ENCODE measurements at regions not wholly inside any gene's neighbourhood (a gene's known extent, or its start where the extent isn't known, plus 50 kb on each side); places are given as distances from the start of the nearest gene placed in this dataset.

GRCh38 chr11:106422583-106422982 is 345.1 kb downstream of the AASDHPPT start:
- DNase-seq (ENCODE audit: low read depth, low spot score) = no peak
- TF ChIP-seq MAX (IDR thresholded peaks at IDR 0.05; ENCODE audit: insufficient read depth, insufficient read length) = no peak
- H3K4me1 ChIP-seq (ENCODE audit: control insufficient read depth, extremely low read depth, insufficient read depth, low read length) = no peaks in the 10 kb centered on the region
- no peak overlapping the region for H2AFZ ChIP-seq (ENCODE audit: low read depth, low read length)
- no peaks in the 10 kb centered on the region for H3K27me3 ChIP-seq (ENCODE audit: control insufficient read depth in 2 of 2, insufficient read depth in 2 of 2, low read length in 2 of 2)
- no peaks in the 10 kb centered on the region for H4K20me1 ChIP-seq (replicated peaks; ENCODE audit: control insufficient read depth, extremely low read depth, insufficient read depth, low read length)
- no peaks in the 10 kb centered on the region for H3K79me2 ChIP-seq (ENCODE audit: control insufficient read depth, insufficient read depth, low read length)
- dilution Hi-C loops (cut with MboI; ENCODE audit: extremely low pct_ligation_motif_present, low sequenced_read_pairs) (no loop called here), intact Hi-C loops (cut with micrococcal nuclease) (no loop called here)
- H3K9me3 ChIP-seq (replicated peaks; ENCODE audit: control insufficient read depth, insufficient read depth, low read length) = no peaks in the 10 kb centered on the region
- no peak for FAIRE-seq
- no peak overlapping the region for H3K27ac ChIP-seq (ENCODE audit: insufficient read depth, low read depth, low read length)
- CTCF ChIA-PET = no interaction called here
- no TSS peak for BruUV-seq (replicated peaks)
- POLR2A ChIA-PET = no interaction called here
- H3K4me2 ChIP-seq (ENCODE audit: insufficient read depth, low read length) = no peak overlapping the region
- no peaks in the 10 kb centered on the region for H3K9me1 ChIP-seq (replicated peaks; ENCODE audit: control insufficient read depth, extremely low read depth, insufficient read depth, low read length)
- no peaks in the 10 kb centered on the region for H3K36me3 ChIP-seq (ENCODE audit: control insufficient read depth in 2 of 2, extremely low read depth in 1 of 2, insufficient read depth in 2 of 2, low read length in 2 of 2)
- no peak overlapping the region for H3K9ac ChIP-seq (replicated peaks; ENCODE audit: extremely low read depth, insufficient read depth, low read length)
- no peak overlapping the region for H3K4me3 ChIP-seq (replicated peaks in 1 of 3; ENCODE audit: insufficient read depth in 1 of 3, low read depth in 1 of 3, low read length in 3 of 3)

- CTCF ChIA-PET = interaction anchor here (0.7 to 1.0 kb wide), 2 partner anchors 14 to 59 kb away, joined by 3 read pairs; no protein-coding TSS in a partner anchor
- FAIRE-seq (no peak), DNase-seq (ENCODE audit: low read depth, low spot score) (no peak)
- dilution Hi-C loops (cut with MboI; ENCODE audit: extremely low pct_ligation_motif_present, low sequenced_read_pairs) (no loop called here), intact Hi-C loops (cut with micrococcal nuclease) (no loop called here)
- no peak for TF ChIP-seq JUN (IDR thresholded peaks at IDR 0.05; ENCODE audit: borderline replicate concordance, insufficient read depth, insufficient read length, low read depth)
- peak; percentile 14 for TF ChIP-seq FOS (IDR thresholded peaks at IDR 0.05; ENCODE audit: borderline replicate concordance, insufficient read depth, low read length)
- H3K27me3 ChIP-seq (ENCODE audit: control insufficient read depth in 2 of 2, insufficient read depth in 2 of 2, low read length in 2 of 2) = no peaks in the 10 kb centered on the region
- H3K9me1 ChIP-seq (replicated peaks; ENCODE audit: control insufficient read depth, extremely low read depth, insufficient read depth, low read length) = no peaks in the 10 kb centered on the region
- no peak overlapping the region for H3K4me2 ChIP-seq (ENCODE audit: insufficient read depth, low read length)
- H3K4me3 ChIP-seq (replicated peaks in 1 of 3; ENCODE audit: insufficient read depth in 1 of 3, low read depth in 1 of 3, low read length in 3 of 3) = no peak overlapping the region
- H2AFZ ChIP-seq (ENCODE audit: low read depth, low read length) = no peak overlapping the region
- no peaks in the 10 kb centered on the region for H3K79me2 ChIP-seq (ENCODE audit: control insufficient read depth, insufficient read depth, low read length)
- H3K4me1 ChIP-seq (ENCODE audit: control insufficient read depth, extremely low read depth, insufficient read depth, low read length) = no peaks in the 10 kb centered on the region
- no peak overlapping the region for H3K9ac ChIP-seq (replicated peaks; ENCODE audit: extremely low read depth, insufficient read depth, low read length)
- no peaks in the 10 kb centered on the region for H3K36me3 ChIP-seq (ENCODE audit: control insufficient read depth in 2 of 2, extremely low read depth in 1 of 2, insufficient read depth in 2 of 2, low read length in 2 of 2)
- no peaks in the 10 kb centered on the region for H4K20me1 ChIP-seq (replicated peaks; ENCODE audit: control insufficient read depth, extremely low read depth, insufficient read depth, low read length)
- no TSS peak for BruUV-seq (replicated peaks)
- POLR2A ChIA-PET = no interaction called here
- H3K9me3 ChIP-seq (replicated peaks; ENCODE audit: control insufficient read depth, insufficient read depth, low read length) = no peaks in the 10 kb centered on the region
- no peak overlapping the region for H3K27ac ChIP-seq (ENCODE audit: insufficient read depth, low read depth, low read length)
Measured at GRCh38 chr11:106424111-106424510, 346.6 kb downstream of the AASDHPPT start.

Data from endothelial cell of umbilical vein (primary cell).